HFF-Myc (cell line): ENCODE measurements at regions not wholly inside any gene's neighbourhood (a gene's known extent, or its start where the extent isn't known, plus 50 kb on each side); places are given as distances from the start of the nearest gene placed in this dataset.

Source experiments
- DNase-seq: peaks from one replicate; pipeline ENCODE4 v3.0.0-alpha.2; 2011; ENCODE audit warnings: low read depth; ENCODE audit errors: extremely low read depth
- H3K4me3 ChIP-seq: replicated peaks from 2 replicates; pipeline ENCODE4 v1.5.1; 2011; ENCODE audit warnings: low read depth, mild to moderate bottlenecking, control low read depth, low read length
- CTCF ChIP-seq: IDR thresholded peaks from 2 replicates; pipeline ENCODE4 v1.5.1; 2012; ENCODE audit warnings: mild to moderate bottlenecking, low read depth, low read length, control low read depth; ENCODE audit errors: missing control alignments

GRCh38 chr5:67815455-67816391 lies 399.8 kb upstream of the PIK3R1 start:
- TF ChIP-seq CTCF: no peak
- no peak for DNase-seq

GRCh38 chr5:67814569-67815311 lies 400.8 kb upstream of the PIK3R1 start:
- no peak for DNase-seq
- H3K4me3 ChIP-seq: no peak overlapping the region
- TF ChIP-seq CTCF: no peak

More at GRCh38 chr5:67815455-67816391, 399.8 kb upstream of the PIK3R1 start:
- H3K4me3 ChIP-seq: no peak overlapping the region

- no peak for TF ChIP-seq CTCF
- H3K4me3 ChIP-seq: no peak overlapping the region
- no peak for DNase-seq
These were observed 401.5 kb upstream of the PIK3R1 start for GRCh38 chr5:67813877-67814539.

- no peak for DNase-seq
- no peak overlapping the region for H3K4me3 ChIP-seq
- TF ChIP-seq CTCF: no peak
These were observed 406.0 kb upstream of the PIK3R1 start for GRCh38 chr5:67809589-67809988.

- TF ChIP-seq CTCF: no peak
- DNase-seq: no peak
- H3K4me3 ChIP-seq: no peak overlapping the region
These were observed 407.2 kb upstream of the PIK3R1 start for GRCh38 chr5:67808340-67808739.

GRCh38 chr5:67807439-67807888 lies 408.1 kb upstream of the PIK3R1 start:
- H3K4me3 ChIP-seq: no peak overlapping the region
- no peak for DNase-seq
- TF ChIP-seq CTCF: no peak
